ENCODE measurements at regions not wholly inside any gene's neighbourhood (a gene's known extent, or its start where the extent isn't known, plus 50 kb on each side); places are given as distances from the start of the nearest gene placed in this dataset.
"Not testable (repeated sequence)": the region's sequence is repeated elsewhere in the genome, so short reads cannot be mapped to it uniquely, and the experiment has no call there.

DNA sequence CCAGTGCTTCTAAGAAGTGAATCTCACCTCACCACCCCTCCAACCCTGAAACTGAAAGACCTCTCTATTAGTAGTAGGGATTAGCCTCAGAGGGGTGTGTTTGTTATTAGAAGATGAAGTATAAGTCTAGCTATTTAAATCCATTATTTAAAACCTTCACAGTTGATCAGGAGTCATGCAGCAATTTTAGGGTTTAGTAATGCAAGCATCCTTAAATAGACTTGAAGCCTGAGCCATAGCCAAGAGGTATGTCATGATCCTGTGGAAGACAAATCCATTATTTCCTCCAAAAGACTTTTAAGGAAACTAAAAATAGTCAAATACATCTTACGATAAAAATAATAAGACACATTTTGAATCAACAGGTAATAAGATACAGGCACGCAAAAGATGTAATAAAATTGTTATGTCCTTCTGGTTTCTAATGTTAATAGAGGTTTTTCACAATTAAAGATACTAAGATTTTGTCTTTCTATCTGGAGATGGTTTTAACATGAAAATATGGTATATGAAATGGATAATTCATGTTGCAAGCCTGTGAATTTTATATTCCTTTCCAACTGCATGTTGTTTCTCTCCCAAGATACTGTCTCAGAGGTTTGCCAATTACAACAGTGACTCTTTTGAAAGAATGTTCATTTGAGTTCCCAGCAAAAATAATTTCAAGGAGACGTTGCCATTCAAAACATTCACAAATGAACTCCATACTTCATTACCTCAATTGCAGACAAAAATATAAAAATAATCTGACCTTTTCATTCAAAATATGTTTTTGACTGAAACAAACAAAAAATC lies 68.0 kb downstream of the LUZP4 start:
- no peak for DNase-seq (ENCODE audit: low spot score)

DNA sequence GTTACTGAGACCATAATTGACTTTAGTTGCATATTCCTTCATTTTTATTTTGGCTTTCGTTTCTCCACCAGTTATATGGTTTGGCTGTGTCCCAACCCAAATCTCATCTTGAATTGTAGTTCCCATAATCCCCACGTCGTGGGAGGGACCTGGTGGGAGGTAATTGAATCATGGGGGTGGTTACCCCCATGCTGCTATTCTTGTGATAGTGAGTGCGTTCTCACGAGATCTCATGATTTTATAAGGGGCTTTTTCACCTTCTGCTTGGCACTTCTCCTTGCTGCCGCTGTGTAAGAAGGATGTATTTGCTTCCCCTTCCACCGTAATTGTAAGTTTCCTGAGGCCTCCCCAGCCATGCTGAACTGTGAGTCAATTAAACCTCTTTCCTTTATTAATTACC lies 70.0 kb downstream of the LUZP4 start:
- DNase-seq (ENCODE audit: low spot score): not testable (repeated sequence)

DNA sequence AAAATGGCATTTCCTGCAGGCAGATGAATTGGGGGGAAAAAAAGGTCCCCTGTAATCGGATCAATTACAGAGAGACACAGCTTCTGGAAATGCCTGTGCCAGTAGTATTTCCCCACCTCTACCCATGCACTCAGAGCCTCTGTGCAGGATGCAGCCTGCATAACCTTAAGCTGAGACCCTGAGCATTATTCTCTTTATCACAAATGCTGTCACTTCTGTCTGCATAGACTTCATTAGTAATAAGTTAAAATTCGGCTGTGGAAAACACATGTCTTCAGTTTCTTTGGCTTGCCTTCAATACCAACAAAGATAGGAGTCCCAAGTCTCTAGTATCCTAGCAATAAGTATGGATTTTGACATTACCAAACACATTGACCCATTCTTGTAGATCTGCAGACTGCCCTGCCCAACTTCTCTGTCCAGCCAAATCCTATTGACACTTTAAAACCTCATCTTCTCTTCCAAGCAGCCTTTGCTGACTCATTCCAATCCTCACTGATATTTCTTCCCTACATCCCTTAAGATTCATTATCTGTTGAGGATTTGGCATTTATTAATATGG lies 70.8 kb downstream of the LUZP4 start:
- DNase-seq (ENCODE audit: low spot score): no peak

DNA sequence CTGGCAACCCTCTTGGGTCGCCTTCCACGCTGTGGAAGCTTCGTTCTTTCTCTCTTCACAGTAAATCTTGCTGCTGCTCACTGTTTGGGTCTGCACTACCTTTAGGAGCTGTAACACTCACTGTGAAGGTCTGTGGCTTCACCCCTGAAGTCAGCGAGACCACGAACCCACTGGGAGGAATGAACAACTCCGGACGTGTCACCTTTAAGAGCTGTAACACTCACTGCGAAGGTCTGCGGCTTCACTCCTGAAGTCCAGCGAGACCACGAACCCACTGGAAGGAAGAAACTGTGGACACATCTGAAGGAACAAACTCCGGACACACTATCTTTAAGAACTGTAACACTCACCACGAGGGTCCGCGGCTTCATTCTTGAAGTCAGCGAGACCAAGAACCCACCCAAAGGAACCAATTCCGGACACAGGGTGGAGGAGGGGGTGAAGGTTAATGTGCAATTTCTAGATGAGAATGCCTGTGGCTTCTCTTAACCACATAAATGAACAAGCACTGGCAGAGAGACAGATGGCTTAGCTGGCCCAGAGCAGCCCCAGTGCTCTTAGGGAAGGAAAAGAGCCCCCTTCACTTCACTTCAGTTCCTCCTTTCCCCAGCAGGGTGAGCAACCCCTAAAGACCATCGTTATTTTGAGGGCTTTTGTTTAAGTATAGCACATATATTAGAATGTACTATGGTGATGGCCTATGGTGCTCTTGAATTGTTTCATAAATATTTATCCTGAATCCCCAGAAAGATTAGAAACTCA lies 73.0 kb downstream of the LUZP4 start:
- DNase-seq (ENCODE audit: low spot score): no peak

DNA sequence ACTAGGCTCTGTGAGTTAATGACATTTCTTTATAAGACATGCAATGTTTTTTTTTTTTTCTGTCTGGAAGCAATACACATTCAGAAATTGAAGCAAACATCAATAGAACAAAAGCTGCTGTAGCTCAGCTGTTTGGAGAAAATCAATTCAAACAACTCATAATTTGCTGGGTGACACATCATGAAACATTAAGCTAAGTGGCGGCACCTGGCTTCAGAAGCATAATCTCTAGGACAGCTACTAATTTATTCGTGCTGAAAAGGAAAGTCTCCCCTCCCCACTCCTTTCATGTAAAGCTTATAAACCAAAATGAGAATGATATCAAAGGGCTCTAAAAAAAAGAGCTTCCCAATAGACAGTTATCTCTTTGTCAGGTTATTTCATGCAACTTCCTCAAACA lies 73.9 kb downstream of the LUZP4 start:
- DNase-seq (ENCODE audit: low spot score): no peak

DNA sequence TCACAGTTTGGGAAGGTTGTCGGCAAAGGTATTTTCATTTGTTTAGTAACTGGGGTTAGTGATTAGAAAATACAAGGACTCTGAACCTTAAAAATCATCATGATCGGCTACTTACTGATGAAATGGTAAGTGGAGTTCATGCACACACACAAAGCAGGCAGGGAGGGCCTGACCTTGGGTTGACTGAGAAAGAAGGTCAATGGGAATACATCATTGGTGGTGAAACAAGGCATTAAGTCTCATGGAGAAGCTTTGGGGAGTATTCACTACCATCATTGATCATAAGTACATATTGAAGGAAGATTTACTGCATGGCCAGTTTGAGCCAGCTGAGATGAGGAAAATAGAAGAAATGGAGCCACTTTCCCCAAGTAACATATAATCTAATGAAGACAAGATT lies 74.4 kb downstream of the LUZP4 start:
- DNase-seq (ENCODE audit: low spot score): no peak

DNA sequence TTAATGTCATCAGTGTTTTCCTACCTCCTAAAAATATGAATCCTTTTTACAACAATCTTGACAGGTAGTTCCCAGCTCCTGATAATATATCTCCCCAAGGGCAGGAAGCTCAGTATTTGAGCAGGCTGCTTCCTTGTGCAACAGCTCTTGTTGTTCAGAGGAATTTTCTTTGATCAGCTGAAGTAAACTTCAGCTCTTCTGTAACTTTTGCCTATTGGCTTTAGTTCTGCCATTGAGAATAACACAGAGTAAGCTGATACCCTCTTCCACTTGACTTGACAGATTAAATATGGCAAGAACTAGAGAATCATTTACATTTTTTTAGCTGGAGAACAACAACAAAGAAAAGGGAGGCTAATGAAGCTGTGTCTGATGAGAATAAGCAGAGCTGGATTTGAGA lies 75.2 kb downstream of the LUZP4 start:
- no peak for DNase-seq (ENCODE audit: low spot score)

DNA sequence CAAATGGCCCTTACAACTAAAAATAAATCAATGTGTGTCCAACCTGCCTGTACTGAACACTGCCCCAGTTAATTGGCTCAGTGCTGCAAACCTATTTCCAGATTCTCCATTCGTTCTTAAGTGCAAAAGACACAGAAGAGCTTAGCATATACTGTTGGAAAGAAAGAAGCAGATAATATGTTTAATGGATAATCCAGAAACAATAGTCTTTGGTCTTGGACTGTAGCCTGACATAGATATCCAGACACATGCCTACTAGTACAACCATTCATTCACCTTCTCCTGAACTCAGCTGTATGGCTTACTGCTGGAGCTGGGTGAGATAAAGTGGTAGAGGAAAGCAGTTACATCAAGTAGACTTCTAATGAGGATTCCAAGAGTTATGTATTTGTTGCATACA lies 77.0 kb downstream of the LUZP4 start:
- DNase-seq (ENCODE audit: low spot score): no peak

DNA sequence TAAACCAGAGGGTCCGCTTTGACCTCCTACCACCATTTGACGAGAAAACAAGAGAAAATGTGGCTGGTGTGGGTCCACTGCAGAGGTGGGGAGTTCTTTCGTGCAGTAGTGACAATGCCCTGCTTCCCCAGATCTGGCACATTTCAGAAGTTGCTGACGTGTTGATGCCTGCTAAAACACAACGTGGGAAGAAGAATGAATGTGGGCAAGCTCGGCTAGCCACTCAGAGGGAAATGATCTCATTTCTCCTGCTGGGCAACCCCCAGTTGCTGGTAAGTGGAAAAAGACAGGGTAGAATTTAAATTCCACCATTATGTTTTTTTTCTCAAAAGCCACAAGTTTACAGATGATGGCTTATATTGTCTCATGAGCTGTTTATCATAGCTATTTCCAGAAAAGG lies 77.9 kb downstream of the LUZP4 start:
- DNase-seq (ENCODE audit: low spot score): peak; percentile 53

DNA sequence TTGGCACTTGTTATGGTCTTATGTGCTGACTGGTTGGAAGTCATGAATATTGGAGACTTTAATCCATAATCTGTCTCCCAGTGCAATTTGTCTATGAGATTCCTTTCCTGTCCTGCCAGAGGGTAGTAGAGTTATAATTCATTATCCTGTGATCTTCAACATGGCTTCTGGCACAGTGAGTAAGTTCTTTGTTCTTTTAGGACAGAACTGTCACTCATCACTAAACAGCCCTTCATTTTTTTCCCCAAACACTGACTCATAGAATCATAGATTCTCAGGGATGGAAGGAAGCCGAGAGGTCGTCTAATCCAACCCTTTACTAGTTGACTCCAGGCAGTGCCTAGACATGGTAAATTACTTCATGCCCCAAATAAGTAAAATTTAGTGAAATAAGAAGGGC lies 78.4 kb downstream of the LUZP4 start:
- DNase-seq (ENCODE audit: low spot score): no peak

DNA sequence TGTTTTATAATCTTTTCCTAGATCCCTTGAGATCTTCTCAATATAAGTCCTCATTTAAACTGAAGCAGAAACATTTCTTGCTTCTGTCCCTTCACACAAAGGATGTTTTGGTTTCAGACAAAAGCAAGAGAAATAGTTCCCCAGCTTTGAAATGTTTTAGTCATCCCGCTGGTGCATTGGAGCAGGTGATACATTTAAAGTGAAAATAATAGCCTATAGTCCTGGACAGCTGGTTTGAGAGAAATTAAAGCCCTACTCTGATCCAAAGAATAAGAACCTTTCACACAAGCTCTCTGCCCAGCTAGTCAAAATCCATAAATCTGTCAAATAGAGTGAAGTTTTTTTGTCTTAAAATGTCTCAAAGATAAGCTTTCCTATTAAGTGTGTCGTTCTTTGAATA lies 79.4 kb downstream of the LUZP4 start:
- no peak for DNase-seq (ENCODE audit: low spot score)

DNA sequence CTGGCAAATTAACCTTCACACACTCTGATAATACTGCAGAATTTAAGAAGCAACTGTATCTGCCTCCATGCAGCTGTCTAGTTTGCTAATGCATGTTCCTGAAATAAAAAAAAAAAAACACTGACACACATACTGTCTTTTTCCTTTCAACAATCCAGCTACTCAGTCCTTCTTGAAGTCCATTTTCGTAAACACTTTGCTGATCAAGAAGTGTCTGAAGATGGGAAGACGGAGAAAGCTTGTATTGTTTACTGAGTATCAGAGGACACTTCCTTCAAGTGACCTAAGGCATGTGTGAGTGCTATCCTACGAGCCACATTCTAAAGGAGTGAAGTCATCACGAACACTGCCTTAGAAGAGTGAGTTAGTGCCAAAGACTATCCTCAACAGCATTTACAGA lies 82.6 kb downstream of the LUZP4 start:
- DNase-seq (ENCODE audit: low spot score): peak; percentile 57

DNA sequence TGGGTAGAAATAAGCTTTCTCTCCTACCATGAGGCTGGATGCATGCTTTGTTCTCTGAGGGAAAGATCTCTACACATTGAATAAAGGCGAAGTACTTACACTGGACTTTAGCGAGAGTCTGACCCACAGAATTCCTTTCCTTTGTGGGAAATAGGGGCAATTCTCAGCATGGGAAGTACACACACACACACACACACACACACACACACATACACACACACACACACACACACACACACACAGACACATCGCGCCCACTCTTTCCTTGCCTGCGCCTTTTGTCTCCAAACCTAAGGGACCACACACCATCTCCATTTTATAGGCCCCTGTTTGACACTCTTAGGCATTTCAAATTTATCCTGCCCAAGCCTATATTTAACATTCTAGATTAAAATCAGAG lies 83.8 kb downstream of the LUZP4 start:
- DNase-seq (ENCODE audit: low spot score): no peak

DNA sequence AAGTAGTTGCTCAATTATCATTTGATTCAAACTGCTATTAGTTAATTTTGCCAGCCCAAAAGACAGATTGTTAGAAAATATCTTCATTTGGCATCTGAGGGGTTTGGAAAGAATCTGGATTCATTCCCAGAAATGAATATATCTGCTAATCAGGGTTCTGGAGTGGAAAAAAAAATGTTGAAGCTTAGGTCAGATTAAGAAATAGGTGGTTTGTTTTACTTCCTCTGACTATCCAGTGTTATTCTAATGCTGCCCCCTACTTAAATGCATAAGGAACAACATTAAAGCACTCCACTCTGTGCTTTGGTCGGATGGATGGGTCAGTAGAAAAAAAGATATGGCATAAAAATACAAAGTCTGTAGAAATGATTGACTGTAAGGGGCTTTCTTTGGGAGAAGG lies 89.0 kb downstream of the LUZP4 start:
- no peak for DNase-seq (ENCODE audit: low spot score)

DNA sequence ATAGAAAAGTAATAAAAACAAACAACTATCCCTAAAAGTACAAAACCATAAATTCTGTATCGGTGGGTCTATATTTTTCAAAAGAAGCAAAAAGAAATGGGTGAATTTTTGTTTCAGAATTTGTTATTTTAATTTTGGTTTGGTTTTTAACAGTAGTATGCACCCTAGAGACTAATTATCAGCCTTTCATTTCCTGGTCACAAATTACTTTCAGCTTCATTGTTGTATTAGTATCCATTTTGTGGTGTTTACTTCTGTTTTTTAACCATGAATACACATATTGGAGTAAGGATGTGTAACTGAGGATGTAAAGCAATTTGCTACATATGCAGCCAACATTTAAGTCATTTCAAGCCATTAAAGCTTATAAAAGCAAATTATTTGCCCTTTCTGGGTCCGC lies 97.8 kb downstream of the LUZP4 start:
- DNase-seq (ENCODE audit: low spot score): no peak

DNA sequence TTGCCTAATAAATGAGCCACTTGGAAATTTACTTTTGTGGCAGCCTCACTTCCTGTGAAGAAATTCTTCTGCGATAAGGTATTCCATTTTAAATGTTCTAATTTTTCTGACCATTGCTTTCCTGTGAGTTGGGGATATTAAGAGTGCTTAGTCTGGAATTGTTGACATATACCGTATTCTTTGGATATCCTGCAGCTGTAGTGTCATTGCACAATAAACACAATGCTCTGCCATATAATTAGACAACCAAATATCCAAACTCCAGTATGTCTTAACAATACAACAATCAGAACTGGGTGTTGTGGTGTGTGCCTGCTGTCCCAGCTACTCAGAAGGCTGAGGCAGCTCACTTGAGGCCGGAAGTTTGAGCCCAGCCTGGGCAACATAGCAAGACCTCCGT lies 99.4 kb downstream of the LUZP4 start:
- DNase-seq (ENCODE audit: low spot score): no peak

DNA sequence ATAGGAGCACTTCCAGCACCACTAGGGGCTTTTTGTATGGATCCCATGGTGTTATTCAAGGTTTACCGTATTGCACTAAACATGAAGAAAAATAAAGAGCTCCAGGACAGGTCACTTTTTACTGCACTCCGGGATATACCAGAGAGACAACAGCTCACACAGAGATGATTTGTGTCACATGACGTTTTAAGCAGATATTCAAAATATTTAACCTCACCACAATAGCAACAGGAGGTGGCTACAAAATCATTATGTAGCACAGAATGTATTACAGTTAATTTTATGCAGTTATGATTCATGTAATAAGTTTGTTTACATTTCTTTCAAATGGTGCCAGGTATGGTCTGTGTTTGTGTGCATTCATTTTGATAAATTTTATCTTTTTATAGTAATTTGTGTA lies 100.6 kb downstream of the LUZP4 start:
- no peak for DNase-seq (ENCODE audit: low spot score)

DNA sequence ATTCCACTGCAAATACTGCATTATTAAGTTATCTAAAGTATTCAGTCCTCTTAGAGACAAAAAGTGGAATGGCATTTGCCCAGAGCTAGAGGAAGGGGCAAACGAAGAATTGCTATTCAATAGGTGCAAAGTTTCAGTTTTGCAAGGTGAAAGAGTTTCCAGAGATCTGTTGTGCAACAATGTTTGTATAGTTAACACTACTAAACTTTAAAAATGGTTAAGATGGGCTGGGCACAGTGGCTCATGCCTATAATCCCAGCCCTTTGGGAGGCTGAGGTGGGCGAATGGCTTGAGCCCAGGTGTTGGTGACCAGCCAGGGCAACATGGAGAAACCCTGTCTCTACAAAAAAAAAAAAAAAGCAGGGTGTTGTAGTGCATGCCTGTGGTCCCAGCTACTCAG lies 102.5 kb downstream of the LUZP4 start:
- DNase-seq (ENCODE audit: low spot score): no peak

DNA sequence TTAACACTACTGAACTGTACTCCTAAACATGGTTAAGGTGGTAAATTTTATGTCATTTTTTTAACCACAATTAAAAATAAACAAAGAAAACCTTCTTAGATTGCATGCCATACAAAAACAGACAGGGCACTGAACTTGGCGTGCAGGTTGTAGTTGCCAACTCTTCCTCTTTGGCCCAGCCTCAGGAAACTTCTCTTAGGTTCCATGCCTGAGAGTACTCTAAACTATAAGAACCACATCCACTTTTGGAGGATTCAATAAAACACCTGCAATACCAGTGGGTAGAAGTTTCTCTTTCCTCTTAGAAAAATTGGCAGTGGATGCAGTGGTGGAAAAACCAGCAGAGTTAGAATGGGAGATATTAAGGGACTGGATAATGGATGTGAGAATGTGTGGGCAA lies 103.4 kb downstream of the LUZP4 start:
- DNase-seq (ENCODE audit: low spot score): no peak

DNA sequence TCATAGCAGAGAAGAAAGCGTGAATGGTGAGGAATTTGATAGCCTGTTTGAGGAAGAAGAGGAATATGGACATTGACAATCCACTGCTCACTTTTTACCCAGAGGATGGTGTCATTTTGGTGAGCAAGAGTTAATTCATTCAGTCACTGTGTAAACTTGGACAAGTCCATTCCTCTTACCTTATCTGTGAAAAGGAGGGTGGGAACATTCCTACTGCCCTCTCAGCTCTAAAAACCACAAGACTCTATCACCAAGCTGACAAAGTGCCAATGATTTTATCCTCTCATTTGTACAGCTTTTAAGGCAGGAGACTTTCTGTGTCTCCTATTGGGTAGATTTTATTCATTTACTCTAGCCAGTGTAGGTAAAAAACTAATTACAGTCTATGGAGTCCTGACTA lies 103.8 kb downstream of the LUZP4 start:
- DNase-seq (ENCODE audit: low spot score): peak; percentile 11

DNA sequence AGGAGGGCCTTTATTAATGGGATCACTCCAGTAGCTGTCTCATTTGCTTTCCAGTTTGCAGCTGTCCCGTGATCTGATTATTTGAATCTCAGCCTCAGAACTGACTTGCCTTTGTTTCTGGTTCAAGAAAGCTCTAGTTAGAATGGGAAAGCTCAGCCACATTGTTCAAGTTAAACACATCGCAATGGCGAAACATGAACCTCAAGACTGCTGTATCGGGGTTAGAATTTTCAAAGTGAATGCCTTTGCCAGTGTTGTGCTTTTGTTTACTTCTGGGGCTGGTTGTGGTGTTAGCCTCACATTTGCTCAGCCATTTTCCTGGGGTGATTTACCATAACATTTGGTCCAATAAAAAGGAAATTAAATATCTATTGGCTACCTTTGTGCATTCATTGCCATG lies 105.3 kb downstream of the LUZP4 start:
- not testable (repeated sequence) for DNase-seq (ENCODE audit: low spot score)

DNA sequence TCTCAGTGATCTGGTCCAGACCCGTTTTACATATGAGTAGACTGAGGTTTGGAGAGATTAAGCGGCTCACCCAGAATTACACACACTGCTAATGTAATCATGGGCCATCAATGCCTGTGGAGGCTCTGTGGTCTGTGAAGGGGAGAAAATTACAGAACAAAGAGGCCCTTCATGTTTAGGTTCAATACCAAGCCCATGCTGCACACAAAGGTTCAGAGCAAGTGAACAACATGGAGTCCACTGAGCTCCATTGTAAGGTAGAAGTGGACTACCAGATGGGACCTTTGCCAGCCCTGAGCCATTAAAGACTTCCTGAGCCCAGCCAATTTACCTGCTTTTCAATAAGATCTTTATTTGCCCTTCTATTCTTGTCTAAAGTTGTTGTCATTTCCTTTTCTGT lies 109.8 kb downstream of the LUZP4 start:
- DNase-seq (ENCODE audit: low spot score): no peak

DNA sequence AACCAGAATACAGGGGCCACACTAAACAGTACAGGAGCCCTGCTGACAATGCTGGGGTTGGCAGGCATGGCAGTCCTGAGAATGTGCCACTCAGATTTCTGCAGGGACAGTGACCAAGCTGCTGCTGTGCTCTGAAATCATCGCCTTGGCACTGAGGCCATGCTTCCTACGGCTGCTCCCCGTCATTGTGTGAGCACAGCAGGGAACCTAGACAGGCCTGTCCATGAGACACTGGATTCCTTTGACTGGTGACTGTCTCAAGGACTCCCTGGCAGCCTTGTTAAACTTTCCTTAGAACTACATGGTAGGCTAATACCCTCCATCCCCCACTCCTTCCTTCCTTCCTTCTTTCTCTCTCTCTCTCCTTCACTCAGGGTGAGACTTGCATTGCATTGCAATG lies 111.4 kb downstream of the LUZP4 start:
- peak; percentile 7 for DNase-seq (ENCODE audit: low spot score)
